KOPT-K1 (cell line): ENCODE measurements at regions not wholly inside any gene's neighbourhood (a gene's known extent, or its start where the extent isn't known, plus 50 kb on each side); places are given as distances from the start of the nearest gene placed in this dataset.
"Not testable (repeated sequence)": the region's sequence is repeated elsewhere in the genome, so short reads cannot be mapped to it uniquely, and the experiment has no call there.

Experiments
- H3K27ac ChIP-seq: fragments of 200-600 bp; sonication (generic); 2 replicates; pipeline ENCODE4 v1.5.1; 2016; ENCODE audit warnings: antibody characterized with exemption, mild to moderate bottlenecking, low read depth, low read length; ENCODE audit not compliant: poor library complexity, severe bottlenecking
- H3K36me3 ChIP-seq: fragments of 200-600 bp; sonication (generic); 2 replicates; pipeline ENCODE4 v1.5.1; 2017; ENCODE audit warnings: antibody characterized with exemption, mild to moderate bottlenecking, low read length, moderate library complexity; ENCODE audit not compliant: insufficient read depth
- H3K9me3 ChIP-seq: fragments of 200-600 bp; sonication (generic); 2 replicates; pipeline ENCODE4 v1.5.1; 2017; ENCODE audit warnings: antibody characterized with exemption, low read length, mild to moderate bottlenecking; ENCODE audit not compliant: insufficient read depth, poor library complexity, severe bottlenecking

DNA sequence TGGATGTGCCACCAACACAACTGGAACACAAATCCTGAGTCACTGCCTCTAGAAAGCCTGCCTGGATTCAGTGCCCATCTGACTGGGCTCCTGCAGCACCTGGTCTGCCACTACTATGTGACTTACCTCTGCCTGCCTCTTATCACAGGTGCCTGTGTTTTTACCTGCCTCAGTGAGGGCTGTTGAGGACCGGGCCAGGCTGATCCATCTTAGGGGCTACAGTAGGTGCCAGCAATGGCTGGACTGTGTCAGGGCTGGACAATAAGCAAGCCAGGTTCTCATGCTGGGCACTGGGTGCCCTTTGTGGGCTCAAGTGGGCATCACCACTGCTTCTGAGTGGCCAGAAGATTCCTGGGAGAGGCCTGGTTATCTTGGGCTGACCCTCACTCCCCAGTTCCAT, 948.6 kb upstream of the TPTE start:
- H3K9me3 ChIP-seq, H3K36me3 ChIP-seq, H3K27ac ChIP-seq: not testable (repeated sequence)

DNA sequence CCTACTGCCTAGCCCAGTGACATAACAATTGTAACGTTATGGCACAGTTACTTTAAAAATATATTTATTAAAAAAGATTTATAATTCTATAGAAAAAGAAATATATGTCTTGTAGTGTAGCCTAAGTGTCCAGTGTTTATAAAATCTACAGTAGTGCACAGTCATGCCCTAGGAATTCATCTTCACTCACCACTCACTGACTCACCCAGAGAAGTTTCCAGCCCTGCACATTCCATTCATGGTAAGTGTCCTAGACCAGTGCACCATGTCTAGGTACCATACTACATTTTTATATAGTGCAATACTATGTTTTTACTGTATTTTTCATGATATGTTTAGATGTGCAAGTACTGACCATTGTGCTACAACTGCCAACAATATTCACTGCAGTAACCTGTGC, 947.9 kb upstream of the TPTE start:
- H3K36me3 ChIP-seq, H3K27ac ChIP-seq, H3K9me3 ChIP-seq: not testable (repeated sequence)

GRCh38 chr21:9579275-9579674, 942.1 kb upstream of the TPTE start:
- not testable (repeated sequence) for H3K9me3 ChIP-seq, H3K36me3 ChIP-seq, H3K27ac ChIP-seq

DNA sequence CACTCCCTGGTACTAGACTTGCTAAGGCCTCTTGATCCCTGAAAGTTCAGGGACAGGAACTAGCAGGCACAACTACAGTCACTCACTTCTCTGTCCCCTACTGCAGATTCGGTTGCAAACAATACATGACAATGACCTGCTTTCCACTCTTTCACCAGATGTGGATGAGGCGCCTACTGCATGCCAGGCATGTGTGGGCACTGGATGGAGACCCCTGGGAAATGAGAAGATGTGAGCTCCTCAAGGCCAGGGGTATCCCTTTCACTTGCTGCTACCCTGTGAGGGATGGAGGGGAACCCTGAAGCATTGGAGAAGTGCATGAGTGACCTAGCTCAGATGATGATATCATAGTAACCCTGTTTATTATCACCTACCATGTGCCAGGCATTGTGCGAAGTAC, 933.4 kb upstream of the TPTE start:
- H3K27ac ChIP-seq, H3K9me3 ChIP-seq: not testable (repeated sequence)

GRCh38 chr21:9592591-9592990, 928.8 kb upstream of the TPTE start:
- not testable (repeated sequence) for H3K36me3 ChIP-seq, H3K9me3 ChIP-seq, H3K27ac ChIP-seq

More for the DNA sequence above, 933.4 kb upstream of the TPTE start:
- not testable (repeated sequence) for H3K36me3 ChIP-seq

- H3K9me3 ChIP-seq, H3K27ac ChIP-seq, H3K36me3 ChIP-seq: not testable (repeated sequence)
These were observed 927.7 kb upstream of the TPTE start for GRCh38 chr21:9593646-9594045.

- H3K36me3 ChIP-seq, H3K27ac ChIP-seq, H3K9me3 ChIP-seq: not testable (repeated sequence)
These were observed 907.4 kb upstream of the TPTE start for GRCh38 chr21:9614011-9614410.

GRCh38 chr21:9621121-9621793, 900.1 kb upstream of the TPTE start:
- not testable (repeated sequence) for H3K27ac ChIP-seq, H3K36me3 ChIP-seq, H3K9me3 ChIP-seq

GRCh38 chr21:9628051-9628450, 893.3 kb upstream of the TPTE start:
- not testable (repeated sequence) for H3K27ac ChIP-seq, H3K36me3 ChIP-seq, H3K9me3 ChIP-seq

DNA sequence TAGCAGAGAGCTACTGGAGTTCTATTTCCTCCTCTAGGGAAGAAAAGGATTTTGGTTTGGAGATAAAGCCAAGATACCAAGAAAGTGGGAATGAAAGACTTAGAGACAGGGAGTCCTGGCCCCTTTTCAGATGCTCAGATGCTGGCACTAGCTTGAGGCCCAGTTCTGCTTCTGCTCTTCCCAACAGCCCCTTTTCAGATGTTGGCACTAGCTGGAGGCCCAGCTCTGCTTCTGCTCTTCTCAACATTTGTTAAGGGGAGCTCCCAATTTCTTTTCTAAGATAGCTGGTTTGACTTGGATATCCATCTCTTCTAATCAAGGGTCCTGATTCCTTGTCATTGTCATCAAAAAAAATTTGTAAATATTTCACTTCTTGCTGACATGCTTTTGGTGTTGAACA, 874.0 kb upstream of the TPTE start:
- H3K36me3 ChIP-seq, H3K9me3 ChIP-seq, H3K27ac ChIP-seq: not testable (repeated sequence)

GRCh38 chr21:9648331-9648730, 873.1 kb upstream of the TPTE start:
- not testable (repeated sequence) for H3K9me3 ChIP-seq, H3K36me3 ChIP-seq, H3K27ac ChIP-seq

- H3K27ac ChIP-seq, H3K36me3 ChIP-seq, H3K9me3 ChIP-seq: not testable (repeated sequence)
These were observed 872.2 kb upstream of the TPTE start for GRCh38 chr21:9648947-9649720.

- not testable (repeated sequence) for H3K27ac ChIP-seq, H3K36me3 ChIP-seq
- peaks cover 18% of the 10 kb centered on the region for H3K9me3 ChIP-seq
These were observed 868.6 kb upstream of the TPTE start for GRCh38 chr21:9652819-9653218.

DNA sequence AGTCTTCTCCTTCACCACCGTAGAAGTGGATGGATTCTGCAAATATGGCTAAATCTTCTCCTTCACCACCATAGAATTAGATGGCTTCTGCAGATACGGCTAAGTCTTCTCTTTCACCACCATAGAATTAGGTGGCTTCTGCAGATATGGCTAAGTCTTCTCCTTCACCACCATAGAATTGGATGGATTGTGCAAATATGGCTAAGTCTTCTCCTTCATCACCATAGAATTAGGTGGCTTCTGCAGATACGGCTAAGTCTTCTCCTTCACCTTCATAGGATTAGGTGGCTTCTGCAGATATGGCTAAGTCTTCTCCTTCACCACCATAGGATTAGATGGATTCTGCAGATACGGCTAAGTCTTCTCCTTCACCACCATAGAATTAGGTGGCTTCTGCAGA, 866.2 kb upstream of the TPTE start:
- H3K36me3 ChIP-seq, H3K27ac ChIP-seq: not testable (repeated sequence)
- peaks cover 18% of the 10 kb centered on the region for H3K9me3 ChIP-seq

- H3K36me3 ChIP-seq, H3K27ac ChIP-seq: not testable (repeated sequence)
- peaks cover 18% of the 10 kb centered on the region for H3K9me3 ChIP-seq
These were observed 864.9 kb upstream of the TPTE start for GRCh38 chr21:9656455-9656854.

DNA sequence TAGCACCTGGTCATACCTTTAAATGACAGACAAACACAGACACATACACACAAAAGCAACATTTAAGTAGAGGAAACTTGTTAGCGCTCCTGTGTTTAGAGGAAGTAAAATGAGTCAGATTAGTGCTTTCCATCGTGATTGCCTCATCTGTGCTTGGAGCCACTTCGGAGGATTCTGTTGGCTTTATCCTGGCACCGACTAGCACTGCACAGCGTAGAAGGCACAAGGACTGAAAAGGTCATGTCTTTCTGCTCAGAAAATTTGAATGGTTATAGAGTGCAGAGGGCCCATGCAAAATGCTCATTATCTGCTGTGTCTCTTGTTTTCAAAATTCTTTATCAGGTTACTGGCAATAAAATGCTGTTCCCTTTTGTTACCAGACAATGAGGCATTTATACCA, 863.6 kb upstream of the TPTE start:
- peaks cover 17% of the 10 kb centered on the region for H3K9me3 ChIP-seq
- not testable (repeated sequence) for H3K36me3 ChIP-seq

More for the DNA sequence above, 863.6 kb upstream of the TPTE start:
- H3K27ac ChIP-seq, result not testable (repeated sequence)
